HG02885 (cell line): ENCODE measurements at regions not wholly inside any gene's neighbourhood (a gene's known extent, or its start where the extent isn't known, plus 50 kb on each side); places are given as distances from the start of the nearest gene placed in this dataset.
"Not testable (repeated sequence)": the region's sequence is repeated elsewhere in the genome, so short reads cannot be mapped to it uniquely, and the experiment has no call there.

Source experiments
- ATAC-seq: cut with Tn5 transposase; IDR thresholded peaks from one replicate; pipeline ENCODE4 v1.9.1; 2021; ENCODE audit warnings: mild to moderate bottlenecking; ENCODE audit not compliant: unreplicated experiment, poor library complexity

- no peak for ATAC-seq
These were observed 769.6 kb downstream of the UQCRFS1 start for GRCh38 chr19:28443361-28443760.

- ATAC-seq = no peak
These were observed 775.3 kb downstream of the UQCRFS1 start for GRCh38 chr19:28437390-28438346.

DNA sequence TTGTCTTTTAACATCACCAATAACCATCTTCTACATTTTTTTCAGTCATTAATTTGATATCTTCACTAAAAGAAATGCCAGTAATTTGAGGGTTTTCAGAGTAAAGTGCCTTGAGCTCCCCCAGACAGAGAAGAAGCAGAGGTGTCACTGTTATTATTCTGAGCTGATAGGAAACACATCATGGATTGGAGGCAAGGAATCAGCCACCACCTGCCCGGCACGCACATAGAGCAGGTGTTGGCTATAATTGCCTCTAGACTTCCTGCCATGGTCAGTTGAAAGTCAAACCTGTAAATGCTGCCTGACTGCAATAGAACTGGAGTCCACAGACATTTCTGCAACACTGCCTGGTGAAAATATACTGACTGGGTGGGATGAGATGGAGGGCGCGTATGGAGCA lies 776.6 kb downstream of the UQCRFS1 start:
- ATAC-seq = no peak

- no peak for ATAC-seq
These were observed 777.2 kb downstream of the UQCRFS1 start for GRCh38 chr19:28435551-28436271.

DNA sequence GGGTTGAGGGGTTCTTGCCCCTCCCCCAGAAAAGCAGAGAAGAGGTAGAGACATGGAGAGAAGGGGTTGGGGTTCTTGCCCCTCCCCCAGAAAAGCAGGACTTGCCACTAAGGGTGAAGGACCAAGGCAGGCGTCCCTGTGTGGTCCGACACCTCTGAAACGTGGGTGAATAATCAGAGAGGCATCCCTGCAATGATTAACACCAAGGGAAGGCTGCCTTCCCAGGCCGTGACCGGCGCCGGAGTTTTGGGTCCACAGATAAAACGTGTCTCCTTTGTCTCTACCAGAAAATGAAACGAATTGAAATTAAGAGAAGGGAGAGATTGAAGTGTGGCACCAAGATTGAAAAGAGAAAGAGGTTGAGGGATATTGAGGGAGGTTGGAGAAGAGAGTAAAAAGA lies 778.2 kb downstream of the UQCRFS1 start:
- not testable (repeated sequence) for ATAC-seq

DNA sequence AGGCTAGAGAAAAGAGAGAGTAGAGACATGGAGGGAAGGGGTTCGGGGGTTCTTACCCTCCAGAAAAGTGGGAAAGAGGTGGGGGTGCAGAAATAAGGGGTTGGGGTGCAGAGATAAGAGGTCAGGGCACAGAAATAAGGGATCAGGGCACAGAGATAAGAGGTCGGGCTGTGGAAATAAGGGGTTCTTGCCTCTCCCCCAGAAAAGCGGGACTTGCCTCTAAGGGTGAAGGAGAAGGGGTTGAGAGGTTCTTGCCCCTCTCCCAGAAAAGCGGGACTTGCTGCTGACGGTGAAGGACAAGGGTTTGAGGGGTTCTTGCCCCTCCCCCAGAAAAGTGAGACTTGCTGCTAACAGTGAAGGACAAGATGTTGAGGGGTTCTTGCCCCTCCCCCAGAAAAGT lies 778.6 kb downstream of the UQCRFS1 start:
- ATAC-seq = not testable (repeated sequence)

DNA sequence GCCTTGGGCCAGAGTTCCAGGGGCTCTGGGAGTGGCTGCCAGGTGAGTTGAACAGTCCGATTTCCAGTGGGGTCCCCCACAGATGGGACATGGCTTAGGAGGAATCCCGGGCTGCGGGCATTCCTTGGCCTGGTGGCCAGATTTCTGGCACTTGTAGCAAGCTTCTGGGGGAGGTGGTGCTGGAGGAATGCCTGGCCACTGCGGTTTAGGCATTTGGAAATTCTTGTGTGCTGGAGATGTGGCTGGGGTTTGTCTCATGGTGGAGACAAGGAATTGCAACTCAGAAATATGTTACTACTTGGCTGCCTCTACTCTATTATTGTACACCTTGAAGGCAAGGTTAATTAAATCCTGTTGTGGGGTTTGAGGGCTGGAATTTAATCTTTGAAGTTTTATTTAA lies 779.8 kb downstream of the UQCRFS1 start:
- ATAC-seq = not testable (repeated sequence)

DNA sequence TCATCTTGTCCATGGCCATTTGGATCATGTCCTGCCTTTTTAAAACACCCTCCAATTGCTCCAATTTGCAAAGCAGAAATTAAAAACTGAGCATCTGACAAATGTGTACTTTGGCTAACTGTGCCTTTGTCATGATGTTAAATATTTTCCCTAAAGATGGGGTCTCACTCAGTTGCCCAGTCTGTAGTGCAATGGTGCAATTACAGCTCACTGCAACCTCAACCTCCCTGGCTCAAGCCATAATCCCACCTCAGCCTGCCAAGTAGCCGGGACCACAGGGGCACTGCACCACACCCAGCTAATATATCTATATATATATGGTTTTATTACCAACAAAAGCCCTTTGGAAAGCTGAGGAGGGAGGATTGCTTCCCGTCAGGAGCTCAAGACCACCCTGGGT lies 782.7 kb downstream of the UQCRFS1 start:
- no peak for ATAC-seq

- ATAC-seq = no peak
These were observed 783.6 kb downstream of the UQCRFS1 start for GRCh38 chr19:28429356-28429755.

DNA sequence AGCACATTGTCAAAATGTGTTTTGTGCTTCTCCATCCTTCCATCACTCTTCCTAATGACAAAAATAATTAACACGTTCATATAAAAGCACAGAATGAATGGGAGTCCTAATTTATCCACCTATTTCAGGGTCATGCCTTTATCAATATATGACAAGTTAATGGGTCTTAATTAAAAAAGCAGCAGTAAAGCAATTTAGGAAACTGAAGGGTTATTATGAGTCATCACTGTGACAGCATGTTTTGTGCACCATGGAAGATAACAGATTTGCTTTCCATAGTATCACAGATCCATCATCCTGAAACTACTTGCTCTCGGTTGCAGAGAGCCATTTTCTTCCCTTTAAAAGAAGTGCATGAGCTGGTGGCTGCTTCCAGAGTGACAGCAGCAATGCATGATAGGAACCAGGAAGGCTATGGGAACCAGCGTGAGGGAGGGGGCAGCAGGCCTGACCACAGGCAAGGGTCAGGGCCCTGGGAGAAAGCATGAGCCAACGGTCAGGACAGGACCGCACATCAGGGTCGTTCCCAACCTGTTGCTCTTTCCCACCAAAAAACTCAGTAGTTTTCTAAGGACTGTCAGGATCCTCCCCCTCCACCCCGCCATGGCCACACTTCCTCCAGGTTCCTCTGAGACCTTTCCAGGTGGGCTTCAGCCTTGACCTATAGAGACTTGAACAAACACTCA lies 784.1 kb downstream of the UQCRFS1 start:
- ATAC-seq = no peak

GRCh38 chr19:28427376-28428083 lies 785.4 kb downstream of the UQCRFS1 start:
- ATAC-seq = no peak

DNA sequence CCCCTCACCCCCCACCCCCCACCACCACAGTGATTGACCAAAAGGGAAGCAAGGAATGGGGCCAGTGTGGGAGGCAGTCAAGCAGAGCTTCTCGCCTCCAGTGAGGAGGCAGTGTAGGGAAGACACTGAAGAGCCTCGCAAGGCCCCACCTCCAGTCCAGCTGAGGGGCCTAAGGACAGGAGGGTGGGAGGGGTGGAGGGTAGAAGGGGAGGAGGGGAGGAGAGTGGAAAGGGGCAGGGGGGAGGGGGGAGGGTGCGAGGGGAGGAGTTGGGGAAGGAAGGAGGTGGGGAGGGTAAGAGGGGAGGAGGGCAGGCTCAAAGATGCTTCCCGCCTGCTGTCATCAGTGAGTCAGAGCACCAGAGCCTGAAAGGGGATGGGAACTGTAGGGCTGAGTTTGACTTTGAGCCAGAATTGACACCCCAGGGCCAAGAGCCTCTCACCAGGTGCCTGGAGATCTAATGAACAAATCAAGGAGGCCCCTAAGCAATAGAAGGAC lies 786.2 kb downstream of the UQCRFS1 start:
- ATAC-seq = no peak

- no peak for ATAC-seq
These were observed 786.7 kb downstream of the UQCRFS1 start for GRCh38 chr19:28426110-28426729.

GRCh38 chr19:28425046-28425931 lies 787.7 kb downstream of the UQCRFS1 start:
- ATAC-seq = no peak

- no peak for ATAC-seq
These were observed 788.3 kb downstream of the UQCRFS1 start for GRCh38 chr19:28424662-28425045.

DNA sequence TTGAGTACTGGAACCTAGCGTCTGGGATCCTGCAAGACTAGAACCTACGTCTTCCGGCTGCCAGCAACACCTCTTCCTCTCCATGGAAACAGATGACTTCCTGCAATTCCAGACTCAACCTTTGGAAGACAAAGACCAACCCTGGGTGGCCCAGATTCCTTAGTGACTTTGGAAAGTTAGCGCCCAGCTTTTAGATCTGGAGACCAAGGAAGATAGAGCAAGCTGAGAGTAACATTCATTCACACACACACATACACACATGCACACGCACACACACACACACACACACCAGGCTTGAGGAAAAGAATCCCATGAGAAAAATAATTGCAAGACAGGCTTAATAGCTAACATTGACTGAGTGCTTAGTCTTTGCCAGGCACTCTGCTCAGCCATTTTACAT lies 788.9 kb downstream of the UQCRFS1 start:
- ATAC-seq = no peak

DNA sequence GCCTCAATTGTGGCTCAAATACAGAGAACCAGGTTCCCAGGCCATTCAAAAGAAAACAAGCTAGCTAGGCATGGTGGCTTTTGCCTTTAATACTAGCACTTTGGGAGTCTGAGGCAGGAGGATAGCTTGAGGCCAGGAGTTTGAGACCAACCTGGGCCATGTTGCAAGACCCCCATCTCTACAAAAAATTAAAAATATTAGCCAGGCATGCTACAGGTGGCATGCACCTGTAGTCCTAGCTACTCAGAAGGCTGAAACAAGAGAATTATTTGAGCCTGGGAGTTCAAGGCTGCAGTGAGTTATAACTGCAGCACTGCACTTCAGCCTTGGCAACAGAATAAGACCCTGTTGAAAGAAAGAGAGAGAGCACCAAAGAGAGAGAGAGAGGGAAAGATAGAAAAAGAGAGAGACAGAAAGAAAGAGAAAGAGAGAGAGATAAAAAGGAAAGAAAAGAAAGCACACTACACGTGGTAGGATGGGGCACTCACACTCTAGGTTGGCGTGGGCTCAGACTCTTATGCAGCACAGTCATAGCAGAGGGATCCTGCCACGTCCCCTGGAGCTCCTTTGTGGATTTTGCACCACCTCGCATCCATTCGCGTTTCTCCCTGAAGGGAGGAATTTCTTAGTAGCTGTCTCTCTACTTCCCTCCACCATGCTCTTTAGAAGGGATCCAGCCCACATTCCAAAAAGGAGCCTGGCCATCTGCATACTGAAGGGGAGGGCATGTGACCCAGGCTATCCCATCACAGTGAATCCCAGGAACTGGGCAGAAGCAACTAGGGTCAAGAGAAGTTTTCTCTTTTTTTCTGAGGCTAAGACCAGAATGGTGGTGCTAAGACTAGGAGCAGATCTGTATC lies 789.9 kb downstream of the UQCRFS1 start:
- no peak for ATAC-seq

DNA sequence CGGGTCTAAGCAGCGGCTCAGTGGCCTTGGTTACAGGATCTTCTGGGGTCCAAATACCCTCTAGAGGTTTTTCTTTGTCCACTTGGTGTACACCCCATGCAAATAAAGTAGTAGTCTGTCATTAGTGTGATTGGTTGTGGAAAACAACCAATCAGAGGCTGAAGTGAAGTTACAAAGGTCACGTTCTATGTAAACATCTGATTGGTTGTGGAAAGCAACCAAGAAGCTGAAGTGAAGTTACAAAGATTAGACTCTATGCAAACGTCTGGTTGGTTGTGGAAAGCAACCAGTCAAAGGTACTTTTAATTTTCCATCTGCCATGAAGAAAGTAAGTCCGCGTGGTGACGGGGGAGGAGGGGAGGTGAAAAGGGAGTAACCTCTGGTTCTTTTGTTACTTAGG lies 790.9 kb downstream of the UQCRFS1 start:
- ATAC-seq = no peak
